ENCODE measurements at regions not wholly inside any gene's neighbourhood (a gene's known extent, or its start where the extent isn't known, plus 50 kb on each side); places are given as distances from the start of the nearest gene placed in this dataset.

GRCh38 chr12:93079976-93080375, 150.9 kb upstream of the EEA1 start:
- DNase-seq (ENCODE audit: low spot score): no peak

GRCh38 chr12:93080452-93080851, 151.4 kb upstream of the EEA1 start:
- H3K4me1 Mint-ChIP-seq: peaks cover 40% of the 10 kb centered on the region
- no peaks in the 10 kb centered on the region for H3K79me2 ChIP-seq (replicated peaks; ENCODE audit: insufficient read depth)
- H4K20me1 ChIP-seq (replicated peaks; ENCODE audit: insufficient read depth): no peaks in the 10 kb centered on the region
- H3K4me3 Mint-ChIP-seq: peak overlapping the region; percentile 55
- H3K9me2 ChIP-seq (ENCODE audit: insufficient read depth): peaks cover 25% of the 10 kb centered on the region
- peaks cover 18% of the 10 kb centered on the region; the same call in 2 of the 3 replicates for H3K9me3 Mint-ChIP-seq
- peaks cover 40% of the 10 kb centered on the region for H3K4me1 ChIP-seq (ENCODE audit: insufficient read depth)
- H3K27ac Mint-ChIP-seq: peak overlapping the region; percentile 95
- H3K27me3 ChIP-seq (ENCODE audit: insufficient read depth): no peaks in the 10 kb centered on the region
- peak overlapping the region; percentile 27; the same call in 1 of the 2 replicates for H3K4me3 ChIP-seq
- no peaks in the 10 kb centered on the region for H3K36me3 ChIP-seq (ENCODE audit: insufficient read depth)
- ATAC-seq (peak; percentile 96), DNase-seq (ENCODE audit: low spot score) (peak; percentile 88)
- peak overlapping the region; percentile 46 for H3K4me2 ChIP-seq
- no peak overlapping the region for H2AFZ ChIP-seq
- H3K36me3 Mint-ChIP-seq (ENCODE audit: low read depth): peaks cover 8% of the 10 kb centered on the region; the same call in 2 of the 3 replicates
- no peaks in the 10 kb centered on the region for H3F3A ChIP-seq (replicated peaks; ENCODE audit: low read depth)
- H3K27ac ChIP-seq (ENCODE audit: low read depth): peak overlapping the region; percentile 88
- H3K27me3 Mint-ChIP-seq (ENCODE audit: insufficient read depth, low read depth, poor library complexity): peaks cover 12% of the 10 kb centered on the region
- TF ChIP-seq POLR2AphosphoS5 (IDR thresholded peaks at IDR 0.05; ENCODE audit: low read depth): peak; percentile 23; the same call in 1 of the 2 replicates
- TF ChIP-seq EZH2phosphoT487 (IDR thresholded peaks at IDR 0.05; ENCODE audit: unreplicated experiment): no peak
- no peak for TF ChIP-seq REST (IDR thresholded peaks at IDR 0.05; ENCODE audit: unreplicated experiment)
- TF ChIP-seq ZNF114 (CRISPR knock-in tag; IDR thresholded peaks at IDR 0.05): peak; percentile 82
- TF ChIP-seq, protein P1, sequence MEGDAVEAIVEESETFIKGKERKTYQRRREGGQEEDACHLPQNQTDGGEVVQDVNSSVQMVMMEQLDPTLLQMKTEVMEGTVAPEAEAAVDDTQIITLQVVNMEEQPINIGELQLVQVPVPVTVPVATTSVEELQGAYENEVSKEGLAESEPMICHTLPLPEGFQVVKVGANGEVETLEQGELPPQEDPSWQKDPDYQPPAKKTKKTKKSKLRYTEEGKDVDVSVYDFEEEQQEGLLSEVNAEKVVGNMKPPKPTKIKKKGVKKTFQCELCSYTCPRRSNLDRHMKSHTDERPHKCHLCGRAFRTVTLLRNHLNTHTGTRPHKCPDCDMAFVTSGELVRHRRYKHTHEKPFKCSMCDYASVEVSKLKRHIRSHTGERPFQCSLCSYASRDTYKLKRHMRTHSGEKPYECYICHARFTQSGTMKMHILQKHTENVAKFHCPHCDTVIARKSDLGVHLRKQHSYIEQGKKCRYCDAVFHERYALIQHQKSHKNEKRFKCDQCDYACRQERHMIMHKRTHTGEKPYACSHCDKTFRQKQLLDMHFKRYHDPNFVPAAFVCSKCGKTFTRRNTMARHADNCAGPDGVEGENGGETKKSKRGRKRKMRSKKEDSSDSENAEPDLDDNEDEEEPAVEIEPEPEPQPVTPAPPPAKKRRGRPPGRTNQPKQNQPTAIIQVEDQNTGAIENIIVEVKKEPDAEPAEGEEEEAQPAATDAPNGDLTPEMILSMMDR (conservative IDR thresholded peaks at IDR 0.05; ENCODE audit: low read depth in 2 of 2): no peak
- no peak for TF ChIP-seq EZH2 (IDR thresholded peaks at IDR 0.05; ENCODE audit: low read depth, unreplicated experiment)
- no peak for TF ChIP-seq STAT1 (IDR thresholded peaks at IDR 0.05; ENCODE audit: unreplicated experiment)
- TF ChIP-seq CREB1 (CRISPR knock-in tag; IDR thresholded peaks at IDR 0.05; ENCODE audit: low read depth): no peak
- 0 out of 2 replicates have a peak, but pooled peaks have one; percentile 23 for TF ChIP-seq NANOG (IDR thresholded peaks at IDR 0.05; ENCODE audit: borderline replicate concordance)
- TF ChIP-seq JUNB (IDR thresholded peaks at IDR 0.05; ENCODE audit: unreplicated experiment): no peak

More at GRCh38 chr12:93079976-93080375, 150.9 kb upstream of the EEA1 start:
- Histone ChIP-seq H3K79me2 (replicated peaks; ENCODE audit: insufficient read depth) (no peaks in the 10 kb centered on the region), H3K4me1 (ENCODE audit: insufficient read depth) (peaks cover 40% of the 10 kb centered on the region), H3K36me3 (ENCODE audit: insufficient read depth) (no peaks in the 10 kb centered on the region), H3F3A (replicated peaks; ENCODE audit: low read depth) (no peaks in the 10 kb centered on the region), H3K9me2 (ENCODE audit: insufficient read depth) (peaks cover 28% of the 10 kb centered on the region), H3K4me3 (peak overlapping the region; percentile 12; the same call in 1 of the 2 replicates), H2AFZ (no peak overlapping the region), H3K27me3 (ENCODE audit: insufficient read depth) (no peaks in the 10 kb centered on the region), H3K27ac (ENCODE audit: low read depth) (peak overlapping the region; percentile 88), H3K4me2 (peak overlapping the region; percentile 27), H4K20me1 (replicated peaks; ENCODE audit: insufficient read depth) (no peaks in the 10 kb centered on the region)
- Mint-ChIP-seq H3K4me1 (peaks cover 40% of the 10 kb centered on the region), H3K27ac (peak overlapping the region; percentile 95), H3K36me3 (ENCODE audit: low read depth) (peaks cover 5% of the 10 kb centered on the region; the same call in 2 of the 3 replicates), H3K9me3 (peaks cover 18% of the 10 kb centered on the region; the same call in 2 of the 3 replicates), H3K27me3 (ENCODE audit: insufficient read depth, low read depth, poor library complexity) (peaks cover 13% of the 10 kb centered on the region), H3K4me3 (peak overlapping the region; percentile 40)
- ATAC-seq: no peak
- no peak for TF ChIP-seq REST (IDR thresholded peaks at IDR 0.05; ENCODE audit: unreplicated experiment)
- 0 out of 2 replicates have a peak, but pooled peaks have one; percentile 0 for TF ChIP-seq ZNF331 (CRISPR knock-in tag; IDR thresholded peaks at IDR 0.05; ENCODE audit: low read depth)
- TF ChIP-seq JUNB (IDR thresholded peaks at IDR 0.05; ENCODE audit: unreplicated experiment): no peak
- no peak for TF ChIP-seq CREB1 (CRISPR knock-in tag; IDR thresholded peaks at IDR 0.05; ENCODE audit: low read depth)
